Gastroesophageal sphincter (tissue), 4 donors: ENCODE measurements at regions not wholly inside any gene's neighbourhood (a gene's known extent, or its start where the extent isn't known, plus 50 kb on each side); places are given as distances from the start of the nearest gene placed in this dataset.

Experiments used
- ATAC-seq: fragments of 150-250 bp; one replicate; pipeline ENCODE4 v1.9.1; 2016; ENCODE audit warnings: mild to moderate bottlenecking, moderate library complexity
- H3K27ac ChIP-seq, 4 donors: fragments of 200-600 bp; sonication (generic) in 3 of 4; 1 replicate in 3 of 4; 2 replicates in 1 of 4; pipeline ENCODE4 v1.5.1; 2016 to 2019
- H3K27me3 ChIP-seq: fragments of 200-600 bp; sonication (generic); one replicate; pipeline ENCODE4 v1.5.1; 2019
- H3K36me3 ChIP-seq, 2 donors: fragments of 200-600 bp; sonication (generic); one replicate each; pipeline ENCODE4 v1.5.1; 2019; ENCODE audit warnings: control low read depth in 1 of 2
- H3K4me1 ChIP-seq, 3 donors: fragments of 200-600 bp; sonication (generic); 1 replicate in 2 of 3; 2 replicates in 1 of 3; pipeline ENCODE4 v1.5.1; 2016 to 2019; ENCODE audit warnings: control low read depth in 2 of 3
- H3K4me3 ChIP-seq, 2 donors: fragments of 200-600 bp; sonication (generic); one replicate each; pipeline ENCODE4 v1.5.1; 2019; ENCODE audit warnings: mild to moderate bottlenecking in 1 of 2, moderate library complexity in 1 of 2
- H3K9me3 ChIP-seq, 3 donors: fragments of 200-600 bp; sonication (generic); one replicate each; pipeline ENCODE4 v1.5.1; 2017 to 2019; ENCODE audit warnings: control low read depth in 2 of 3
- EP300 ChIP-seq: sonication (generic); formaldehyde crosslinking; IDR thresholded peaks from one replicate; pipeline ENCODE4 v1.6.1; 2017; ENCODE audit warnings: antibody characterized with exemption, mild to moderate bottlenecking
- POLR2A ChIP-seq, 2 donors: fragments of 450-650 bp; IDR thresholded peaks; one replicate each; pipeline ENCODE4 v1.6.1; 2017; ENCODE audit warnings: antibody characterized with exemption in 2 of 2, mild to moderate bottlenecking in 2 of 2, moderate library complexity in 1 of 2
- POLR2AphosphoS5 ChIP-seq: sonication (generic); formaldehyde crosslinking; IDR thresholded peaks from one replicate; pipeline ENCODE4 v1.6.1; 2017; ENCODE audit warnings: antibody characterized with exemption
- WGBS, 2 donors: methylation state at CpG; one replicate each; pipeline ENCODE4 v1.1.5; 2018; ENCODE audit warnings: low coverage in 1 of 2; 5-methylcytosine and 5-hydroxymethylcytosine counted together
- TF ChIP-seq, protein P1 (sequence below), 4 experiments: fragments of 200-600 bp in 2 of 4; fragments of 450-650 bp in 2 of 4; sonication (generic) in 1 of 4; IDR thresholded peaks; one replicate each; pipeline ENCODE4 v1.5.1; 2017 to 2019; ENCODE audit warnings: antibody characterized with exemption in 4 of 4, mild to moderate bottlenecking in 2 of 4, moderate library complexity in 2 of 4

DNA sequence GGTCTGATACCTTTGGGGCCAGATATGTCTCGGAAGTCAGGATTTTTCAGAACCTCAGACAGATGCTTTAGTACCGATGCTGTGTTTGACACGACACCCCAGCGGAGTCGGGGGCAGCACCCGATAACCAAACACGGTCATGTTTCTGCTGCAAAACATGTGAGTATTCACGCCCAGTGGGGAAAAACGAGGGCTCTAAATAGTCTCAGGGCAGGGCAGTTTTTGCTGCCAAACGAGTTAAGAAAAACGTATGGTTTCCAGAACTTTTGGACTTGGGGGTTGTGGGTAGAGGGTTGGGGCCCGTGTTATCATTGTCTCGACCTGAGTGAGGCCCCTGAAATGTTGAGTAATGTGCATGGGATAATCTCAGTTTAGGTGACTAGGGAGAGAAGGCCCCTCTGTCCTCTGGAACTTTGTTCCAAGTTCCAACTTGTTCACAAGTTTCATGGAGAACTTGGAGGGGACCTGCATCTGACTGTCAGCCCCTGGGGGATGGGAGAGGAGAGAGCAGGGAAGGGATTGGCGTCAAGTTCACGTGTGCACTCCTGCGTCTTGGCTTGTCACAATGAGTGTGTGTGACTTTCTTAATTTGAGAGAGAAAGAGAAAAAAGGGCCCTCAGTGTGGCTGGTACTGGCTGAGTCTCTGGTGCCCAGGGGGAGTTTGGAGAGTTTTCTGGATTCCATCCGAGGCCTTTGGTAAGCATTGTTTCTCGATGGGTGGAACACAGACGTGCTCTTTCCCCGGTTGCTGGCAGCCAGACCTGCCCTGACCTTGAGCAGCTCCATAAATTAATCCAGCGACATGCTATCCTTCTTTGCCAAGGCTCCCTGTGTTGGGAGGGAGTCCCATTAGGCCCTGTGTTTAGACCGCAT is 83.9 kb upstream of the CIBAR2 start:
- H3K4me3 ChIP-seq, result no peak overlapping the region
- peak overlapping the region; percentile 37 to 82 (median 80) for H3K27ac ChIP-seq
- peaks cover 4 to 86% (median 24%) of the 10 kb centered on the region in 3 donors for H3K4me1 ChIP-seq
- no peaks in the 10 kb centered on the region for H3K36me3 ChIP-seq
- H3K27me3 ChIP-seq, result no peaks in the 10 kb centered on the region
- WGBS, 2 donors, result 24 to 33% methylated on average over 7 to 8 of the region's 22 CpGs
- H3K9me3 ChIP-seq, result no peaks in the 10 kb centered on the region
- TF ChIP-seq POLR2AphosphoS5, result peak; percentile 92
- TF ChIP-seq, protein P1, sequence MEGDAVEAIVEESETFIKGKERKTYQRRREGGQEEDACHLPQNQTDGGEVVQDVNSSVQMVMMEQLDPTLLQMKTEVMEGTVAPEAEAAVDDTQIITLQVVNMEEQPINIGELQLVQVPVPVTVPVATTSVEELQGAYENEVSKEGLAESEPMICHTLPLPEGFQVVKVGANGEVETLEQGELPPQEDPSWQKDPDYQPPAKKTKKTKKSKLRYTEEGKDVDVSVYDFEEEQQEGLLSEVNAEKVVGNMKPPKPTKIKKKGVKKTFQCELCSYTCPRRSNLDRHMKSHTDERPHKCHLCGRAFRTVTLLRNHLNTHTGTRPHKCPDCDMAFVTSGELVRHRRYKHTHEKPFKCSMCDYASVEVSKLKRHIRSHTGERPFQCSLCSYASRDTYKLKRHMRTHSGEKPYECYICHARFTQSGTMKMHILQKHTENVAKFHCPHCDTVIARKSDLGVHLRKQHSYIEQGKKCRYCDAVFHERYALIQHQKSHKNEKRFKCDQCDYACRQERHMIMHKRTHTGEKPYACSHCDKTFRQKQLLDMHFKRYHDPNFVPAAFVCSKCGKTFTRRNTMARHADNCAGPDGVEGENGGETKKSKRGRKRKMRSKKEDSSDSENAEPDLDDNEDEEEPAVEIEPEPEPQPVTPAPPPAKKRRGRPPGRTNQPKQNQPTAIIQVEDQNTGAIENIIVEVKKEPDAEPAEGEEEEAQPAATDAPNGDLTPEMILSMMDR (IDR thresholded peaks at IDR 0.05), result no peak
- peak; percentile 85 for ATAC-seq

GRCh38 chr16:85196976-85197375 is 84.7 kb upstream of the CIBAR2 start:
- Histone ChIP-seq H3K27me3 (no peaks in the 10 kb centered on the region), H3K9me3 (no peaks in the 10 kb centered on the region), H3K4me1 (peaks cover 5 to 95% (median 26%) of the 10 kb centered on the region in 3 donors), H3K27ac (peak overlapping the region; percentile 37 to 82 (median 80)), H3K4me3 (no peak overlapping the region), H3K36me3 (no peaks in the 10 kb centered on the region)
- ATAC-seq, result no peak
- TF ChIP-seq, protein P1 (IDR thresholded peaks at IDR 0.05), result no peak
- TF ChIP-seq POLR2A (IDR thresholded peaks at IDR 0.05), result no peak
- TF ChIP-seq EP300, result no peak
- TF ChIP-seq POLR2AphosphoS5, result no peak
- WGBS, 2 donors, result 70 to 88% methylated on average over 2 to 3 of the region's 13 CpGs

DNA sequence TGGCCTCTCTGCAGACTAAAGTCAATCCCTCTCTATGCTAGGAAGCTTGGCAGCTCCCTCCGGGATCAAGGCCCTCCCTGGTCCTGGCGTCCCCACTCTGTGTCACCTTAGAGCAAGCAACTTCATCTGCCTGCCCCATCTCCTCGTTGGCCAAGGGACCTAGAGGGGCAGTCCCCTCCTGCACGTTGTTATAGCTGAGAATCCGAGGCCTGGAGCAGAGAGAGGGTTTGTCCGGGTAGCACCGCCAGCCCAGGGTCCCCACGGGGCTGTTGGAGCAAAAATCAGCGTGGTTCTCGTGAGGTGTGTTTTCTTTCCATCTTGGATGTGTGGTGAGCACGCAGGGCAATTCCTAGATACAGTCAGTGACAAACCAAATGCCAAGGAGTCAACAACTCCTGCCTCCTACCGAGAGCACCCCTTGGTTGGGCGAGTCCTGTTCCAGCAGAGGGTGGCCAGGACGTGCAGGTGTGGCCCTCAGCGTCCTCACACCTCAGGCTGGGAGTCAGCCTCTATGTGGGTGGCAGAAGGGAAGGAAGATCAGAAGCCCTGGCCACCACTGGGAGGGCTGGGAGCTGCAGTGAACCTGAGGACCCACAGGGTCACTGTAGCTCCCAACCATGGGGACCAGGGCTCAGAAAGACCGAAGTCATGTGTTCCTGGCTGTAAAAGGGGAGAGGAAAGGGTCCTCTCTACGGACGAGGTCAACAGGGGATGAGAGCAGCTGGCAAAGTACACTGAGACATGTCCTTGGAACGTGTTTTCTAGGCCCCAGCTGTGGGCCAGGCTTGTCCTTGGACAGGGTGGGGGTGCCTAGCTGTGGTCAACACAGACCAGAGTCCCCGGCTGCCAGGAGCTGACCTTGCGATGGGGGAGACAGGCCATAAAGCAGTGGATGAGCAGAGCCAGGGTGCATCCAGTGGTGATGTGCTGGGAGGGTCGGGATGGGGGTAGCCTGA is 85.6 kb upstream of the CIBAR2 start:
- TF ChIP-seq EP300 (no peak), POLR2AphosphoS5 (no peak), POLR2A (IDR thresholded peaks at IDR 0.05) (no peak)
- TF ChIP-seq, protein P1 (IDR thresholded peaks at IDR 0.05), result no peak
- no peaks in the 10 kb centered on the region for H3K27me3 ChIP-seq
- peak overlapping the region in 2 of 4 donors; percentile 80 to 82 for H3K27ac ChIP-seq
- no peak overlapping the region for H3K4me3 ChIP-seq
- no peaks in the 10 kb centered on the region for H3K36me3 ChIP-seq
- ATAC-seq, result no peak
- H3K9me3 ChIP-seq, result no peaks in the 10 kb centered on the region
- WGBS, 2 donors, result 80 to 82% methylated on average over 1 to 12 of the region's 22 CpGs
- peaks cover 11 to 95% (median 35%) of the 10 kb centered on the region in 3 donors for H3K4me1 ChIP-seq

DNA sequence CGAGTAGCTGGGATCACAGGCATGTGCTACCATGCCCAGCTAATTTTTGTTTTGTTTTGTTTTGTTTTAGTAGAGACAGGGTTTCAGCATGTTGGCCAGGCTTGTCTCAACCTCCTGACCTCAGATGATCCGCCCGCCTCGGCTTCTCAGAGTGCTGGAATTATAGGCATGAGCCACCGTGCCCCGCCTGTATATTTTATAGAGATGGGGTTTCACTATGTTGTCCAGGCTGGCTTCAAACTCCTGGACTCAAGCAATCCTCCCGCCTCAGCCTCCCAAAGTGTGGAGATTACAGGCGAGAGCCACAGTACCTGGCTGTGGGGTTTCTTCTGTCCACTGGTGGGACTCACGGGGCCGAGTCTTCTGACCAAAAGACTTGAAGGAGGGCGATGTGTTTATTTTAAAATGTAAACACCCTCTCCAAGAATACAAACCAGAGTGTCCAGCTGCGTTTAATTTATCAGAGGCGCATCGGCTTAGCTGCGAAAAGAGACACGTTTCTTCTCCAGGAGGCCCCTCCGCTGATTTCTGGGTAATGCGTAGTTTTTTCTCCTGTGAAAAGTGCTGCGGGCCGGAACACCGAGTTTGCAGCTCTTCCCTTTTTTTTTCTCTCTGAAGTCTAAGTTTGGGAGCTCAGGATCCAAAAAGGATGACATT is 86.9 kb upstream of the CIBAR2 start:
- ATAC-seq, result no peak
- peaks cover 11 to 95% (median 40%) of the 10 kb centered on the region in 3 donors for H3K4me1 ChIP-seq

More for the DNA sequence above, 86.9 kb upstream of the CIBAR2 start:
- Histone ChIP-seq H3K9me3 (no peaks in the 10 kb centered on the region), H3K36me3 (no peaks in the 10 kb centered on the region), H3K4me3 (no peak overlapping the region), H3K27me3 (no peaks in the 10 kb centered on the region), H3K27ac (no peak overlapping the region)
- TF ChIP-seq POLR2AphosphoS5 (no peak), EP300 (no peak), POLR2A (IDR thresholded peaks at IDR 0.05) (no peak)
- TF ChIP-seq, protein P1 (IDR thresholded peaks at IDR 0.05), result no peak
- WGBS, 2 donors, result 88 to 90% methylated on average over 12 to 15 of the region's 21 CpGs
